ENCODE measurements at regions not wholly inside any gene's neighbourhood (a gene's known extent, or its start where the extent isn't known, plus 50 kb on each side); places are given as distances from the start of the nearest gene placed in this dataset.
"Not testable (repeated sequence)": the region's sequence is repeated elsewhere in the genome, so short reads cannot be mapped to it uniquely, and the experiment has no call there.

GRCh38 chr7:65136850-65137249 lies 130.4 kb upstream of the ERV3-1 start:
- H3K9me3 Mint-ChIP-seq; H3K4me1 Mint-ChIP-seq; H3K27me3 Mint-ChIP-seq; H3K27ac Mint-ChIP-seq (ENCODE audit: low read depth); H3K4me3 Mint-ChIP-seq; DNase-seq (ENCODE audit: low spot score in 2 of 2); ATAC-seq (replicated peaks; ENCODE audit: extremely low read depth, poor library complexity, severe bottlenecking); H3K36me3 Mint-ChIP-seq (ENCODE audit: insufficient read depth): not testable (repeated sequence)

GRCh38 chr7:65133087-65133486 lies 126.6 kb upstream of the ERV3-1 start:
- not testable (repeated sequence) for H3K36me3 Mint-ChIP-seq (ENCODE audit: insufficient read depth); H3K4me3 Mint-ChIP-seq; H3K9me3 Mint-ChIP-seq; DNase-seq (ENCODE audit: low spot score in 2 of 2); H3K27ac Mint-ChIP-seq (ENCODE audit: low read depth); ATAC-seq (replicated peaks; ENCODE audit: extremely low read depth, poor library complexity, severe bottlenecking); H3K27me3 Mint-ChIP-seq; H3K4me1 Mint-ChIP-seq

- DNase-seq (ENCODE audit: low spot score in 2 of 2); H3K36me3 Mint-ChIP-seq (ENCODE audit: insufficient read depth); H3K9me3 Mint-ChIP-seq; H3K27ac Mint-ChIP-seq (ENCODE audit: low read depth); H3K27me3 Mint-ChIP-seq; H3K4me1 Mint-ChIP-seq; ATAC-seq (replicated peaks; ENCODE audit: extremely low read depth, poor library complexity, severe bottlenecking); H3K4me3 Mint-ChIP-seq: not testable (repeated sequence)
Observed at GRCh38 chr7:65132256-65132655, 125.8 kb upstream of the ERV3-1 start.

- DNase-seq (ENCODE audit: low spot score in 2 of 2); H3K4me1 Mint-ChIP-seq; H3K9me3 Mint-ChIP-seq; H3K36me3 Mint-ChIP-seq (ENCODE audit: insufficient read depth); H3K27me3 Mint-ChIP-seq; ATAC-seq (replicated peaks; ENCODE audit: extremely low read depth, poor library complexity, severe bottlenecking); H3K4me3 Mint-ChIP-seq; H3K27ac Mint-ChIP-seq (ENCODE audit: low read depth): not testable (repeated sequence)
Observed at GRCh38 chr7:65127364-65127763, 120.9 kb upstream of the ERV3-1 start.

- not testable (repeated sequence) for H3K9me3 Mint-ChIP-seq; DNase-seq (ENCODE audit: low spot score in 2 of 2); H3K4me3 Mint-ChIP-seq; H3K36me3 Mint-ChIP-seq (ENCODE audit: insufficient read depth); H3K4me1 Mint-ChIP-seq; H3K27ac Mint-ChIP-seq (ENCODE audit: low read depth); H3K27me3 Mint-ChIP-seq; ATAC-seq (replicated peaks; ENCODE audit: extremely low read depth, poor library complexity, severe bottlenecking)
Observed at GRCh38 chr7:65124600-65124999, 118.1 kb upstream of the ERV3-1 start.

GRCh38 chr7:65105650-65106203 lies 99.2 kb upstream of the ERV3-1 start:
- not testable (repeated sequence) for H3K9me3 Mint-ChIP-seq; H3K27ac Mint-ChIP-seq (ENCODE audit: low read depth); H3K27me3 Mint-ChIP-seq; H3K4me3 Mint-ChIP-seq; H3K4me1 Mint-ChIP-seq; ATAC-seq (replicated peaks; ENCODE audit: extremely low read depth, poor library complexity, severe bottlenecking); H3K36me3 Mint-ChIP-seq (ENCODE audit: insufficient read depth); DNase-seq (ENCODE audit: low spot score in 2 of 2)

- not testable (repeated sequence) for H3K27me3 Mint-ChIP-seq; H3K27ac Mint-ChIP-seq (ENCODE audit: low read depth); H3K9me3 Mint-ChIP-seq; H3K36me3 Mint-ChIP-seq (ENCODE audit: insufficient read depth); DNase-seq (ENCODE audit: low spot score in 2 of 2); H3K4me1 Mint-ChIP-seq; H3K4me3 Mint-ChIP-seq; ATAC-seq (replicated peaks; ENCODE audit: extremely low read depth, poor library complexity, severe bottlenecking)
Observed at GRCh38 chr7:65100499-65100898, 94.0 kb upstream of the ERV3-1 start.

- not testable (repeated sequence) for ATAC-seq (replicated peaks; ENCODE audit: extremely low read depth, poor library complexity, severe bottlenecking); H3K9me3 Mint-ChIP-seq; H3K27me3 Mint-ChIP-seq; H3K4me1 Mint-ChIP-seq; DNase-seq (ENCODE audit: low spot score in 2 of 2); H3K36me3 Mint-ChIP-seq (ENCODE audit: insufficient read depth)
- Mint-ChIP-seq H3K4me3 (peak overlapping the region; percentile 87), H3K27ac (ENCODE audit: low read depth) (peak overlapping the region; percentile 92)
Observed at GRCh38 chr7:65081669-65082055, 75.2 kb upstream of the ERV3-1 start.

GRCh38 chr7:65080799-65081668 lies 74.5 kb upstream of the ERV3-1 start:
- peak overlapping the region; percentile 87 for H3K4me3 Mint-ChIP-seq
- H3K27ac Mint-ChIP-seq (ENCODE audit: low read depth): peak overlapping the region; percentile 92
- ATAC-seq (replicated peaks; ENCODE audit: extremely low read depth, poor library complexity, severe bottlenecking) (peak; percentile 97), DNase-seq (ENCODE audit: low spot score in 2 of 2) (peak; percentile 89)
- H3K9me3 Mint-ChIP-seq; H3K4me1 Mint-ChIP-seq; H3K27me3 Mint-ChIP-seq; H3K36me3 Mint-ChIP-seq (ENCODE audit: insufficient read depth): not testable (repeated sequence)

GRCh38 chr7:65074959-65075358 lies 68.5 kb upstream of the ERV3-1 start:
- H3K4me3 Mint-ChIP-seq; H3K9me3 Mint-ChIP-seq; H3K4me1 Mint-ChIP-seq; ATAC-seq (replicated peaks; ENCODE audit: extremely low read depth, poor library complexity, severe bottlenecking); DNase-seq (ENCODE audit: low spot score in 2 of 2); H3K27ac Mint-ChIP-seq (ENCODE audit: low read depth); H3K27me3 Mint-ChIP-seq: not testable (repeated sequence)
- peaks cover 12% of the 10 kb centered on the region for H3K36me3 Mint-ChIP-seq (ENCODE audit: insufficient read depth)

GRCh38 chr7:65073160-65073559 lies 66.7 kb upstream of the ERV3-1 start:
- ATAC-seq (replicated peaks; ENCODE audit: extremely low read depth, poor library complexity, severe bottlenecking); H3K4me3 Mint-ChIP-seq; DNase-seq (ENCODE audit: low spot score in 2 of 2); H3K9me3 Mint-ChIP-seq; H3K27me3 Mint-ChIP-seq; H3K4me1 Mint-ChIP-seq; H3K27ac Mint-ChIP-seq (ENCODE audit: low read depth): not testable (repeated sequence)
- H3K36me3 Mint-ChIP-seq (ENCODE audit: insufficient read depth): peaks cover 24% of the 10 kb centered on the region

GRCh38 chr7:65071854-65072431 lies 65.5 kb upstream of the ERV3-1 start:
- not testable (repeated sequence) for H3K27me3 Mint-ChIP-seq; H3K9me3 Mint-ChIP-seq; ATAC-seq (replicated peaks; ENCODE audit: extremely low read depth, poor library complexity, severe bottlenecking); H3K4me1 Mint-ChIP-seq; H3K27ac Mint-ChIP-seq (ENCODE audit: low read depth); DNase-seq (ENCODE audit: low spot score in 2 of 2); H3K4me3 Mint-ChIP-seq
- H3K36me3 Mint-ChIP-seq (ENCODE audit: insufficient read depth): peaks cover 26% of the 10 kb centered on the region

- not testable (repeated sequence) for H3K4me3 Mint-ChIP-seq; H3K27me3 Mint-ChIP-seq; DNase-seq (ENCODE audit: low spot score in 2 of 2); ATAC-seq (replicated peaks; ENCODE audit: extremely low read depth, poor library complexity, severe bottlenecking); H3K9me3 Mint-ChIP-seq; H3K4me1 Mint-ChIP-seq
- Mint-ChIP-seq H3K27ac (ENCODE audit: low read depth) (peak overlapping the region; percentile 49), H3K36me3 (ENCODE audit: insufficient read depth) (peaks cover 32% of the 10 kb centered on the region)
Observed at GRCh38 chr7:65069476-65069875, 63.0 kb upstream of the ERV3-1 start.

Measured in central memory CD8-positive, alpha-beta T cell (primary cell).